ENCODE measurements at regions not wholly inside any gene's neighbourhood (a gene's known extent, or its start where the extent isn't known, plus 50 kb on each side); places are given as distances from the start of the nearest gene placed in this dataset.
"Not testable (repeated sequence)": the region's sequence is repeated elsewhere in the genome, so short reads cannot be mapped to it uniquely, and the experiment has no call there.

GRCh38 chr2:110394769-110395168, 77.8 kb downstream of the LIMS4 start:
- DNase-seq (ENCODE audit: low read depth in 2 of 2): not testable (repeated sequence)

- not testable (repeated sequence) for DNase-seq (ENCODE audit: low read depth in 2 of 2)
Observed at GRCh38 chr2:110392366-110392765, 80.2 kb downstream of the LIMS4 start.

- not testable (repeated sequence) for DNase-seq (ENCODE audit: low read depth in 2 of 2)
Observed at GRCh38 chr2:110391035-110391418, 81.6 kb downstream of the LIMS4 start.

GRCh38 chr2:110390351-110391034, 82.1 kb downstream of the LIMS4 start:
- DNase-seq (ENCODE audit: low read depth in 2 of 2): peak in 1 of 2 donors; percentile 0

GRCh38 chr2:110387044-110387443, 85.6 kb downstream of the LIMS4 start:
- not testable (repeated sequence) for DNase-seq (ENCODE audit: low read depth in 2 of 2)

- not testable (repeated sequence) for DNase-seq (ENCODE audit: low read depth in 2 of 2)
Observed at GRCh38 chr2:110386546-110386945, 86.1 kb downstream of the LIMS4 start.

- DNase-seq (ENCODE audit: low read depth in 2 of 2): not testable (repeated sequence)
Observed at GRCh38 chr2:110384736-110385119, 87.9 kb downstream of the LIMS4 start.

GRCh38 chr2:110384109-110384735, 88.4 kb downstream of the LIMS4 start:
- DNase-seq (ENCODE audit: low read depth in 2 of 2): not testable (repeated sequence)

GRCh38 chr2:110383163-110384048, 89.2 kb downstream of the LIMS4 start:
- not testable (repeated sequence) for DNase-seq (ENCODE audit: low read depth in 2 of 2)

- DNase-seq (ENCODE audit: low read depth in 2 of 2): not testable (repeated sequence)
Observed at GRCh38 chr2:110373519-110373918, 99.1 kb downstream of the LIMS4 start.

- not testable (repeated sequence) for DNase-seq (ENCODE audit: low read depth in 2 of 2)
Observed at GRCh38 chr2:110371633-110372032, 101.0 kb downstream of the LIMS4 start.

GRCh38 chr2:110357616-110358015, 115.0 kb downstream of the LIMS4 start:
- not testable (repeated sequence) for DNase-seq (ENCODE audit: low read depth in 2 of 2)

- DNase-seq (ENCODE audit: low read depth in 2 of 2): not testable (repeated sequence)
Observed at GRCh38 chr2:110354294-110355018, 118.2 kb downstream of the LIMS4 start.

GRCh38 chr2:110350718-110351117, 121.9 kb downstream of the LIMS4 start:
- not testable (repeated sequence) for DNase-seq (ENCODE audit: low read depth in 2 of 2)

GRCh38 chr2:110348902-110349301, 123.7 kb downstream of the LIMS4 start:
- DNase-seq (ENCODE audit: low read depth in 2 of 2): not testable (repeated sequence)

GRCh38 chr2:110344405-110345035, 128.1 kb downstream of the LIMS4 start:
- not testable (repeated sequence) for DNase-seq (ENCODE audit: low read depth in 2 of 2)

GRCh38 chr2:110342077-110342476, 129.7 kb upstream of the MTLN start:
- DNase-seq (ENCODE audit: low read depth in 2 of 2): not testable (repeated sequence)

GRCh38 chr2:110339126-110339525, 126.8 kb upstream of the MTLN start:
- DNase-seq (ENCODE audit: low read depth in 2 of 2): not testable (repeated sequence)

- not testable (repeated sequence) for DNase-seq (ENCODE audit: low read depth in 2 of 2)
Observed at GRCh38 chr2:110338277-110339003, 126.1 kb upstream of the MTLN start.

- DNase-seq (ENCODE audit: low read depth in 2 of 2): not testable (repeated sequence)
Observed at GRCh38 chr2:110336071-110336470, 123.7 kb upstream of the MTLN start.
